Right lobe of liver (tissue), 6 donors: ENCODE measurements at regions not wholly inside any gene's neighbourhood (a gene's known extent, or its start where the extent isn't known, plus 50 kb on each side); places are given as distances from the start of the nearest gene placed in this dataset.

Source experiments
- ATAC-seq, 4 donors: fragments of 200-7000 bp; cut with Tn5 transposase; one replicate each; pipeline ENCODE4 v1.9.1; 2020; ENCODE audit warnings: mild to moderate bottlenecking in 4 of 4, moderate library complexity in 4 of 4
- DNase-seq, 3 donors: peaks; one replicate each; pipeline ENCODE4 v3.0.0-alpha.2; 2020
- H3K27ac ChIP-seq, 3 donors: fragments of 200-600 bp; one replicate each; pipeline ENCODE4 v1.8.0; 2022
- H3K27me3 ChIP-seq, 2 donors: fragments of 200-600 bp; one replicate each; pipeline ENCODE4 v1.8.0; 2022
- H3K36me3 ChIP-seq, 4 donors: fragments of 200-600 bp; sonication (generic) in 1 of 4; one replicate each; pipeline versions ENCODE4 v1.5.1 to v1.8.0; 2017 to 2022; ENCODE audit warnings: control low read depth in 1 of 4
- H3K4me1 ChIP-seq, 4 donors: fragments of 200-600 bp; sonication (generic) in 1 of 4; one replicate each; pipeline versions ENCODE4 v1.5.1 to v1.8.0; 2017 to 2022; ENCODE audit warnings: control low read depth in 1 of 4
- H3K4me3 ChIP-seq, 3 donors: fragments of 200-600 bp; one replicate each; pipeline ENCODE4 v1.8.0; 2022
- H3K9me3 ChIP-seq, 4 donors: fragments of 200-600 bp; sonication (generic) in 1 of 4; one replicate each; pipeline versions ENCODE4 v1.5.1 to v1.8.0; 2017 to 2022; ENCODE audit warnings: control low read depth in 1 of 4
- CTCF ChIP-seq, 4 donors: fragments of 200-600 bp in 3 of 4; fragments of 450-650 bp in 1 of 4; IDR thresholded peaks; one replicate each; pipeline versions ENCODE4 v1.5.1 to v1.8.0; 2016 to 2022; ENCODE audit warnings: antibody characterized with exemption in 4 of 4, mild to moderate bottlenecking in 2 of 4
- POLR2A ChIP-seq: fragments of 450-650 bp; IDR thresholded peaks from one replicate; pipeline ENCODE4 v1.6.1; 2017; ENCODE audit warnings: antibody characterized with exemption, mild to moderate bottlenecking
- WGBS: methylation state at CpG from one replicate; pipeline ENCODE4 v1.1.6; 2018; ENCODE audit warnings: low coverage, low lambda C conversion rate; ENCODE audit not compliant: insufficient coverage; ENCODE audit errors: missing lambda C conversion rate; 5-methylcytosine and 5-hydroxymethylcytosine counted together
- intact Hi-C, 2 donors: fragments of 100-400 bp; cut with DNase I; formaldehyde crosslinking; loops; one replicate each; pipeline versions ENCODE4 v1.11.2 to v1.14.1; 2022
- donor health status: DM: no; HTN: yes; CAD: no.
- donor health status: DM: no; HTN: no; CAD: no.
- donor health status: DM: no; HTN: no; CAD: no.
- donor health status: DM: no; HTN: yes; CAD: no.
- donor health status: DM: no; HTN: yes; CAD: no.

DNA sequence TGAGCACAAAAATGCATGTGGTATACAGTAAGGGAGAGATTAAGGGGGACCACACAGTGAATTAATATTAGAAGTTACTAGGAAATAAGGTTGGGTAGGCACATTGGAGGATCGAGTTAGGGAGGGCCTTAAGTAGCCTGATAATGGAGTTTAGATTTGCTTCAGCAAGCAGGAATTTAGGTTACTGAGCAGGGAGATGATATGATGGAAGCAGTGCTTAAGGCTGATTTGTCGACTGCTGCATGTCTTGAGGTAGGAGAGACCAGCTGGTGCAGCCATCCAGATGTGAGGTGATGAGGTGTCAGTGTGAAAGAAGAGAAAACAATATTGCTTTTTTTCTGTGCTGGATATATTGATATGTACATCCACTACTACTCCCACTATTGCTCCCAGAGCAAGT is 55.2 kb upstream of the ACTBL2 start:
- Histone ChIP-seq H3K9me3 (no peaks in the 10 kb centered on the region), H3K4me3 (no peak overlapping the region), H3K36me3 (no peaks in the 10 kb centered on the region), H3K27me3 (no peaks in the 10 kb centered on the region), H3K27ac (no peak overlapping the region), H3K4me1 (no peaks in the 10 kb centered on the region)
- intact Hi-C loops: no loop called here
- no peak for TF ChIP-seq POLR2A
- TF ChIP-seq CTCF (IDR thresholded peaks at IDR 0.05): no peak
- no peak for DNase-seq
- WGBS: 66% methylated on average over 2 of the region's 2 CpGs
- ATAC-seq: no peak

GRCh38 chr5:57532513-57533497 is 50.2 kb upstream of the ACTBL2 start:
- no peak for TF ChIP-seq CTCF (IDR thresholded peaks at IDR 0.05)
- TF ChIP-seq POLR2A: no peak
- WGBS: 70% methylated on average over 4 of the region's 4 CpGs
- intact Hi-C loops: no loop called here
- Histone ChIP-seq H3K27me3 (no peaks in the 10 kb centered on the region), H3K36me3 (no peaks in the 10 kb centered on the region), H3K27ac (no peak overlapping the region), H3K9me3 (no peaks in the 10 kb centered on the region), H3K4me3 (no peak overlapping the region), H3K4me1 (no peaks in the 10 kb centered on the region)
- no peak for DNase-seq
- ATAC-seq: no peak
